ENCODE measurements at regions not wholly inside any gene's neighbourhood (a gene's known extent, or its start where the extent isn't known, plus 50 kb on each side); places are given as distances from the start of the nearest gene placed in this dataset.

DNA sequence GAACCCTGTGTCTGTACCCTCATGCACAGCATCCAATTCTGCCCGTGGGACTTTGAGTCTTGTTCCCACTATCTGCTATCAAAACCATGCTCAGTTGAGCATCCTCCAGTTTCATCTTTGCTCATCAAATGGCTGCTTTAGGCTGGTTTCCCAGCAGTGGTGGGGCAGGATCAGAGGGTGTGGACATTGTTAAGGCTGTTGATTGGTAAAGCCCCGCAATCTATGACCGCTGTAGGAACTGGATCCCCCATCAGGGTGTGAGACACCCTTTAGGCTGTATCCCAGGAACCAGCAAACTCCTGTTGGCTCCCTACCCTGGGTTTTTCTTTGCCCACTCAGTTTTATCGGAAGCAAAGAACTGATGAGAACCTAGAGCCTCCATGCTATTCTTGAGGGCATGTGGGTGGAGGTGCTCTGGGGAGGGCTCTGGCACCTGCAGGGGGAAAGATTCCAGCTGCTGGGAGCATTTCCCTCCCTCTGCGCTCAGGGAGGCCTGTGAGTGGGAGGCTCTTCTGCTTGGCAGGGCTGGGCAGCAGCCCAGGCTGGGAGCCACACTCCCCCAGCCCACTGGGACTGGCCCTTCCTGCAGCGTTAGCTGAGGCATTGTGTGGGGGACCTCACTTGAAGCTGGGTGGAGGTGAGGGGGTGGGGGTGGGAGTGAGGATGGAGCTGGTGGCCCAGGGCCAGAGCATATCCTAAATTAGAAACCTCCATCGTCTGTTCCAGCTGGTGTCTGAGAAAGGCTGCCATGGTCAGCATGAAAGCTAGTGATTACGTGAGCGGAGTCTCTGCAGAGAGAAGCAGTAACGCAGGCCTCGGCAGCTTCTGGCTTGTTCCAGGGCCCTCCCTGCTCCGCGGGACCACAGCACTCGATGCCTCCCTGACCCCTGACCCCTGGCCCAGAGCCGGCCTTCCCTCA lies 160.6 kb downstream of the IRF8 start:
- intact Hi-C loops (cut with DNase I) = no loop called here
- Histone ChIP-seq H3K4me3 (no peak overlapping the region), H3K27me3 (no peaks in the 10 kb centered on the region), H3K36me3 (no peaks in the 10 kb centered on the region), H3K27ac (no peak overlapping the region), H3K9me3 (no peaks in the 10 kb centered on the region), H3K4me1 (no peaks in the 10 kb centered on the region)
- TF ChIP-seq, protein P1, sequence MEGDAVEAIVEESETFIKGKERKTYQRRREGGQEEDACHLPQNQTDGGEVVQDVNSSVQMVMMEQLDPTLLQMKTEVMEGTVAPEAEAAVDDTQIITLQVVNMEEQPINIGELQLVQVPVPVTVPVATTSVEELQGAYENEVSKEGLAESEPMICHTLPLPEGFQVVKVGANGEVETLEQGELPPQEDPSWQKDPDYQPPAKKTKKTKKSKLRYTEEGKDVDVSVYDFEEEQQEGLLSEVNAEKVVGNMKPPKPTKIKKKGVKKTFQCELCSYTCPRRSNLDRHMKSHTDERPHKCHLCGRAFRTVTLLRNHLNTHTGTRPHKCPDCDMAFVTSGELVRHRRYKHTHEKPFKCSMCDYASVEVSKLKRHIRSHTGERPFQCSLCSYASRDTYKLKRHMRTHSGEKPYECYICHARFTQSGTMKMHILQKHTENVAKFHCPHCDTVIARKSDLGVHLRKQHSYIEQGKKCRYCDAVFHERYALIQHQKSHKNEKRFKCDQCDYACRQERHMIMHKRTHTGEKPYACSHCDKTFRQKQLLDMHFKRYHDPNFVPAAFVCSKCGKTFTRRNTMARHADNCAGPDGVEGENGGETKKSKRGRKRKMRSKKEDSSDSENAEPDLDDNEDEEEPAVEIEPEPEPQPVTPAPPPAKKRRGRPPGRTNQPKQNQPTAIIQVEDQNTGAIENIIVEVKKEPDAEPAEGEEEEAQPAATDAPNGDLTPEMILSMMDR (IDR thresholded peaks at IDR 0.05) = no peak
- no peak for TF ChIP-seq POLR2A (IDR thresholded peaks at IDR 0.05)
- DNase-seq (peak in 2 of 3 donors; percentile 57 to 59), ATAC-seq (peak in 3 of 4 donors; percentile 31 to 53 (median 37))
- 55% methylated on average over 11 of the region's 15 CpGs for WGBS (ENCODE audit: insufficient coverage, low coverage, low lambda C conversion rate, missing lambda C conversion rate)

DNA sequence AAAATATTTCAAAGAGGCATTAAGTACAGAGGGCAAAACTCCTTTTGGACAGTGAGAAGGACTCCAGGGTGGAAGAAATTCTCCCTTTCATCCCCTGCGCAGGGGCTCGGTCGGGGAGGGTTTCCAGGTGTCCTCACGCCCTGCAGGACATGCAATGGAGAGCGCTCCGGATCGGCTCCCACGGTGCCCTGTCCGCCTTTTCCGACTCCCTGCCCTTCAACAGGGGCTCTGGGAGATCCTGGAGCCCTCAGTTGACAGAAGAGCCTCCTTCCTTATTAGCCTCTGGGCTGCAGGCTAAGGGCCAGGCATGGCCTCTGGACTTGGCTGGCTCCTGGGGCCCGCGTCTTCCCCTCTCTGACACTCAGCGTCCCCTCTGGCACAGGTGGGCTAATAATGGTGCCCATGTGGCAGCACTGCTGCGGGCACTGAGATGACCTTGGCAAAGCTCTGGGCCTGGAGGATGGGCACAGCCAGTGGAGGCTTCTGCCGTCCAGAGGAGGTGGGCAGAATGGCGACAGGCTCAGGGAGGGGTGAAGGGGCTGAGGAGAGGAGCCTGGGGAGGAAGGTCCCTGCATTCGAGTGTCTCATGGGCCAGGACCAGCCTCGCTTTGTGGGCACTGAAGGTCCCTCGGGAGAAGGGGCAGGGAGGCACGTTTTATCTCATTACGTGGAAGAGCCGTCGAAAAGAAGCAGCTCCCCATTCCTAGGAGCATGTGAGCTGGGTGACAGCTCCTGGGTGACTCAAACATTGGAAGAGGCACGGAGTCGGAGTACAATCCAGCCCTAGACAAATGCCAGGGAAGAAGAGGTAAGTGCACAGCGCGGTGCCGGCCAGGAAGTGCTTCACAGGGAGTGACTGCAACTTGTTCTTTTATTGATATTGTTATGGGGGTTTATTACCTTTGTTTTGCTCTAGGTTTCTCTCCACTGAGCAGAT lies 161.7 kb downstream of the IRF8 start:
- no peaks in the 10 kb centered on the region for H3K36me3 ChIP-seq
- H3K4me3 ChIP-seq = no peak overlapping the region
- no peaks in the 10 kb centered on the region for H3K9me3 ChIP-seq
- H3K27ac ChIP-seq = no peak overlapping the region
- intact Hi-C loops (cut with DNase I) = no loop called here
- WGBS (ENCODE audit: insufficient coverage, low coverage, low lambda C conversion rate, missing lambda C conversion rate) = 52% methylated on average over 15 of the region's 28 CpGs
- DNase-seq (peak in 1 of 3 donors; percentile 44), ATAC-seq (peak in 1 of 4 donors; percentile 8)
- TF ChIP-seq POLR2A (IDR thresholded peaks at IDR 0.05) = no peak
- TF ChIP-seq, protein P1 (IDR thresholded peaks at IDR 0.05) = no peak
- H3K27me3 ChIP-seq = no peaks in the 10 kb centered on the region
- H3K4me1 ChIP-seq = no peaks in the 10 kb centered on the region

DNA sequence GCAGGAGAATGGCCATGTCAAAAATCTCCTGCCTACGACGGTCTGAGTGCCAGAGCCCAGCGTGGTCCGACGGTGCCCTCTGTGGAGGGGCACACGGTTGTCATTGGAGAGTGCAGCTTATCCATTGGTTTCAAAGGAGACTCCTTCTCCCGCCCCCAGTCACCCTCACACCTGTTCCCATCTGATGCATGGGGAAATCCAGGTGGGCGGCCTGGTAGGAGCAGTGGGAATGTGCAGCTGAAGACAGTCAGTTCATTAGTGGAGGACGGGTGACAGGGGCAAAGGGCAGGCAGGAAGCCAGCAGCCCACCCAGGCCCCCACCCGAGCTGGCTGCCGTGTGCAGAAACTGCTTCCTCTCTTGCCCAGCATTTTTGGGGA lies 162.3 kb downstream of the IRF8 start:
- H3K4me3 ChIP-seq = no peak overlapping the region
- H3K36me3 ChIP-seq = no peaks in the 10 kb centered on the region
- H3K9me3 ChIP-seq = no peaks in the 10 kb centered on the region
- H3K4me1 ChIP-seq = no peaks in the 10 kb centered on the region
- DNase-seq = peak in 1 of 3 donors; percentile 23
- TF ChIP-seq, protein P1 (IDR thresholded peaks at IDR 0.05) = no peak
- TF ChIP-seq POLR2A (IDR thresholded peaks at IDR 0.05) = no peak
- 36% methylated on average over 8 of the region's 11 CpGs for WGBS (ENCODE audit: insufficient coverage, low coverage, low lambda C conversion rate, missing lambda C conversion rate)
- no peaks in the 10 kb centered on the region for H3K27me3 ChIP-seq
- intact Hi-C loops (cut with DNase I) = no loop called here
- no peak overlapping the region for H3K27ac ChIP-seq
- no peak for ATAC-seq

DNA sequence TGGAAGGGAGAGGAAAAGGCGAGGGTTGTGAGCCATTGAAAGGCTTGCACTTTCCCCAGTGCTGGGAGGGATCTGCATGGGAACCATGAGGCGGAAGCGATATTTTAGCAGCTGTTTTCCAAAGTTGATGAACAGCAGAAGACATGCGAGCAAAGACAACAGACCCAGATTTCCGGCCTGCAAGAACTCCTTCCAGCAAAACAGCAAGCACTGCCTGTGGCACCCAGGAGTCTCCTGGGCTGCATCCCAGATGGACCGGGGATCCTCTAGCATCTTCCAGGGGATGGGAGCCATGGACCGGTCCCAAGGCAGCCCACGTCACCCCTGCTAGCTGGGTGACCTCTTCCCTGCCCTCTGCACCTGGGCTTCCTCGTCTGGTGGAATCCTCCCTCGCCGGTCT lies 162.8 kb downstream of the IRF8 start:
- H3K9me3 ChIP-seq = no peaks in the 10 kb centered on the region
- TF ChIP-seq POLR2A (IDR thresholded peaks at IDR 0.05) = no peak
- TF ChIP-seq, protein P1 (IDR thresholded peaks at IDR 0.05) = no peak

More for the DNA sequence above, 162.8 kb downstream of the IRF8 start:
- intact Hi-C loops (cut with DNase I) = no loop called here
- Histone ChIP-seq H3K4me1 (no peaks in the 10 kb centered on the region), H3K36me3 (no peaks in the 10 kb centered on the region), H3K27me3 (no peaks in the 10 kb centered on the region), H3K27ac (no peak overlapping the region), H3K4me3 (no peak overlapping the region)
- ATAC-seq (no peak), DNase-seq (peak in 1 of 3 donors; percentile 40)
- WGBS (ENCODE audit: insufficient coverage, low coverage, low lambda C conversion rate, missing lambda C conversion rate) = 25% methylated on average over 5 of the region's 11 CpGs
